Brain microvascular endothelial cell (primary cell): ENCODE measurements at regions not wholly inside any gene's neighbourhood (a gene's known extent, or its start where the extent isn't known, plus 50 kb on each side); places are given as distances from the start of the nearest gene placed in this dataset.

Source experiments
- DNase-seq: peaks from one replicate; pipeline ENCODE4 v3.0.0-alpha.2; 2020
- H3K27ac ChIP-seq: fragments of 250-450 bp; sonication (Bioruptor Pico); 2 replicates; pipeline ENCODE4 v1.5.1; 2020; ENCODE audit warnings: mild to moderate bottlenecking, moderate library complexity
- H3K27me3 ChIP-seq: fragments of 250-450 bp; sonication (Bioruptor Pico); replicated peaks from 2 replicates; pipeline ENCODE4 v1.5.1; 2020; ENCODE audit warnings: mild to moderate bottlenecking
- H3K36me3 ChIP-seq: fragments of 250-450 bp; sonication (Bioruptor Pico); replicated peaks from 2 replicates; pipeline ENCODE4 v1.5.1; 2020; ENCODE audit warnings: mild to moderate bottlenecking
- H3K4me3 ChIP-seq: 2 replicates; pipeline ENCODE4 v1.5.1; 2011; ENCODE audit warnings: low read depth, mild to moderate bottlenecking, control low read depth, low read length, moderate library complexity
- in situ Hi-C: cut with HindIII; loops from 2 replicates; pipeline ENCODE4 v1.10.0; 2017; ENCODE audit warnings: low sequenced_read_pairs, low pct_ligation_motif_present
- TF ChIP-seq, protein P1 (sequence below): IDR thresholded peaks from 2 replicates; pipeline ENCODE4 v1.5.1; 2011; ENCODE audit warnings: low read depth, mild to moderate bottlenecking, moderate library complexity, low read length, control low read depth, inconsistent platforms; ENCODE audit errors: missing control alignments

DNA sequence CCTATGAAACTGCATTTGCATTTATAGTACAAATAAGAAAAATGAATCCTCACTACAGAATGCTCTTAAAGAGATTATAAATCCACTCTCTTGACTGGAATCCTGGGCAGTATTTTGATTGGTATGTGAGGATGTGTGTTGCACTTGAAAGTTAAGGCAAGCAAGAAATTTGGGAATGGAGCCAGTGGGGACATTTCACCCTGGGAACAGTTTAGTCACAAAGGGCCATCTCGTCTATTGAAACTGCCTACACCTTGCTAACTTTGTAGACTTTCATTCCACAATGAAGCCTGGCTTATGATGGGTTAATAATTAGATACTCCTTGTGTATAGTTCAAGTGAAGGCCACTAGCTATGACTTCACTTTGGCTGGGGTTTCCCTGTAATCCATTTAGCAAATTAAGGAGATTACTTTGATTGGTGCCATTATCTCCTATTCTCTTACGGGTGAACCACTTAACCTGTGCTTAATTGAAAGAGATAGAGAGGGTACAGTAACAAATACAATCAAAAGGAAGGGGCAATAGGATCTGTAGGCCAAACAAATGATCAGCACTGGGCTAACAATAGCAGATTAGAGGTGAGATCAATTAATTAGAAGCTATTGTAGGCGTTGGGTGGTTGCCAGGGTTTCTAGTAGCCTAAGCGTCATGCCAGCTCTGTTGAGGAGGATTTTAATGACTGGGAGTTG is 146.9 kb upstream of the RARB start:
- TF ChIP-seq, protein P1, sequence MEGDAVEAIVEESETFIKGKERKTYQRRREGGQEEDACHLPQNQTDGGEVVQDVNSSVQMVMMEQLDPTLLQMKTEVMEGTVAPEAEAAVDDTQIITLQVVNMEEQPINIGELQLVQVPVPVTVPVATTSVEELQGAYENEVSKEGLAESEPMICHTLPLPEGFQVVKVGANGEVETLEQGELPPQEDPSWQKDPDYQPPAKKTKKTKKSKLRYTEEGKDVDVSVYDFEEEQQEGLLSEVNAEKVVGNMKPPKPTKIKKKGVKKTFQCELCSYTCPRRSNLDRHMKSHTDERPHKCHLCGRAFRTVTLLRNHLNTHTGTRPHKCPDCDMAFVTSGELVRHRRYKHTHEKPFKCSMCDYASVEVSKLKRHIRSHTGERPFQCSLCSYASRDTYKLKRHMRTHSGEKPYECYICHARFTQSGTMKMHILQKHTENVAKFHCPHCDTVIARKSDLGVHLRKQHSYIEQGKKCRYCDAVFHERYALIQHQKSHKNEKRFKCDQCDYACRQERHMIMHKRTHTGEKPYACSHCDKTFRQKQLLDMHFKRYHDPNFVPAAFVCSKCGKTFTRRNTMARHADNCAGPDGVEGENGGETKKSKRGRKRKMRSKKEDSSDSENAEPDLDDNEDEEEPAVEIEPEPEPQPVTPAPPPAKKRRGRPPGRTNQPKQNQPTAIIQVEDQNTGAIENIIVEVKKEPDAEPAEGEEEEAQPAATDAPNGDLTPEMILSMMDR, result no peak
- in situ Hi-C loops, result no loop called here

DNA sequence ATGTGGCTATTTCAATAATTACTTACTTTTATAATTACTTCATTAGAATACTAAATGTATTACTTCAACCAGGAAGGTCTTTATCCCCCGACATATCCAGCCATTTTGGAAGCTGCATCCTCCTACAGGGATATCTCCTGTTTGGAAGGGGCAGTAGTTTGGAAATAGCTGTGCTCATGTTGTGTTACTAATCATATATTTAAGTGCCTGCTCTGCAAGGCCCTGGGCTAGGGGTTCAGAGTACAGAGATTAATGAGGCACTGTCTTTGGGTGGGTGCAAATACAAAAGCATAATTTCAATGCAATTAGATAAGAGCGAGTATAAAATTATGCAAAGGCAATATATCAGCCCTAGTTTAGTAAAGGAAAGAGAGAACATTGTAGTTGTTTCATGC is 146.3 kb upstream of the RARB start:
- H3K36me3 ChIP-seq, result no peaks in the 10 kb centered on the region
- TF ChIP-seq, protein P1, result no peak
- no peaks in the 10 kb centered on the region for H3K27me3 ChIP-seq
- H3K27ac ChIP-seq, result no peak overlapping the region
- in situ Hi-C loops, result no loop called here
- no peak for DNase-seq
- H3K4me3 ChIP-seq, result no peak overlapping the region

More for the DNA sequence above, 146.9 kb upstream of the RARB start:
- Histone ChIP-seq H3K4me3 (no peak overlapping the region), H3K36me3 (no peaks in the 10 kb centered on the region), H3K27ac (no peak overlapping the region), H3K27me3 (no peaks in the 10 kb centered on the region)
- DNase-seq, result no peak

DNA sequence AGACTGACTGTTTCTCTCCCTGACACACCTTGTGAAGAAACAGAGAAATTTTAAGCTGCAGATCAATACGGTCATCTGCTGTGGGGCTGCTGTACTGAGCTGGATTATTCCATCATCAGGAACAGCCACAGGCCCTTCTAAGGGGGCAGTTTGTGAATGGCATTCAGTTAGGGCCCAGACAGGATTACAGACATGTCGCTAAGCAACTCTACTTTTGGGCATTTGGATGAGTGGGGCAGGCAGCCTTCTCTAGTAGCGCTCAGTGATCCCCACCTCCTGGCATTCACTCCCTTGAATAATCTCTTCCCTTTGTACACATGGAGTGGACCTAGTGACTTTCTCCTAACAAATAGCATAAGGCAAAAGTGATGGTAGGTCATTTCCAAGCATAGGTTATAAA is 144.4 kb upstream of the RARB start:
- TF ChIP-seq, protein P1, result no peak
- Histone ChIP-seq H3K36me3 (no peaks in the 10 kb centered on the region), H3K27me3 (no peaks in the 10 kb centered on the region), H3K27ac (no peak overlapping the region), H3K4me3 (no peak overlapping the region)
- no peak for DNase-seq
- in situ Hi-C loops, result no loop called here

DNA sequence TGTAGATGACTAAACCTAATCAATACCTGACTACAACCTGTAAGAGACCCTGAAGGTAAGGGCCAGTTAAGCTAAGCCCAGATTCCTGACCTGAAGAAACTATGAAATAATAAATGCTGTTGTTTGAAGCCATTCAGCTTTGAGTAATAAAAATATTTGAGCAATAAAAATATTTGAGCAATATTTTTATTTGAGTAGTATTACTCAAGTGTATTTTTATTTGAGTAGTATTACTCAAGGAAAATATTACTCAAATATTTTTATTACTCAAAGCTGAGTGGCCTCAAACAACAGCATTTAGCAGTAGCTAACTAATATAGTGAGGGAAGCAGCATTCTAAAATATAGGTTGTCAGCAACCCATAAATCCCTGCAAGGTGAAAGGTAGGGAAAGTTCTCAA is 143.8 kb upstream of the RARB start:
- in situ Hi-C loops, result no loop called here
- Histone ChIP-seq H3K4me3 (no peak overlapping the region), H3K27ac (no peak overlapping the region), H3K36me3 (no peaks in the 10 kb centered on the region), H3K27me3 (no peaks in the 10 kb centered on the region)
- TF ChIP-seq, protein P1, result no peak
- DNase-seq, result no peak

DNA sequence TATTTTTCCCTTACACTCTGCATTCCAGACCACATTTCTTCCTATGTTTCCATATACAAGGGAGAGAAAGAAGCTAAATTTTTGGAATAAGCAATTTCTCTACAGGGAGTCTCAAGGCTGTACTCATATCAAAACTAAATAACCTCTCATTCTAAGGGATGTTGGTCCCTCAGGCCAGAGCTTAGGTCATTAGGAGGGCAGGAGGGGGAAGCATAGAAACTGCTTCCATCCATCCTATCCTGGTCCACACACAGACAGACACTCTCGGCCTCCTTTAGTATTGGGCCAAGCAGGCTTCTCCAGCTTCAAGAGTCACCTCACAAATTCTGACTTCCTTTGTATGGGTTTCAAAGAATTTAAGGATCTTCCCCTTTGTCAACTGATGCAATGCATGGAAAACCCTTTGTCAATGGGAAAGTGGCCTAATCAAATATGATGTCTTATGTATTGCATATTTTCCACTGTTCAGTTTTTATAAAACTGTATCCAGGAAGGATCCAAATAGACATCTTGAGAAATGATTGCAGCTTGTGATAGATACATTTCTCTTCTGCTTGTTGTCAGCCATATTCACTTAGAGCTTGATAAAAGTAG is 140.7 kb upstream of the RARB start:
- TF ChIP-seq, protein P1, result no peak
- in situ Hi-C loops, result no loop called here
- no peak for DNase-seq

DNA sequence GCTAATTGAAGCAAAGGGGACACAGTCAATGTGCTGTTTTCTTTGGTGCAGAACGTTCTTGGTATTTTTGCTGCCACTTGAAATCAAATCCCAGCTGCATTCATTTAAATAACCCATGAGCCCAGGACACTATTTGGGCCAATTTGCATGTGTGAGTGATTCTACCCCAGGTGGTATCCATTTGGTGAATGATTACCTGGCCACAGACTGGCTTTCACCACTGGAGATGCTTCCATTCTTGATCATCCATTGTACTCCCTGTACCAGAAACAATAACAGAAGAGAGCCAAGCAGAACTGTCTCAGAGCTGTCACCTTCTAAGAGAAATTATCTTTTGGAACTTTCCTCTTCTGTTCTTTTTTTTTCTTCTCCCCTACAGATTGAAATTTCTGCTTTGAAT is 139.7 kb upstream of the RARB start:
- DNase-seq, result no peak
- in situ Hi-C loops, result no loop called here
- Histone ChIP-seq H3K27ac (no peak overlapping the region), H3K36me3 (no peaks in the 10 kb centered on the region), H3K4me3 (no peak overlapping the region), H3K27me3 (no peaks in the 10 kb centered on the region)
- TF ChIP-seq, protein P1, result no peak

More for the DNA sequence above, 140.7 kb upstream of the RARB start:
- H3K36me3 ChIP-seq, result no peaks in the 10 kb centered on the region
- H3K27me3 ChIP-seq, result no peaks in the 10 kb centered on the region
- H3K27ac ChIP-seq, result no peak overlapping the region
- no peak overlapping the region for H3K4me3 ChIP-seq
